ENCODE measurements at regions not wholly inside any gene's neighbourhood (a gene's known extent, or its start where the extent isn't known, plus 50 kb on each side); places are given as distances from the start of the nearest gene placed in this dataset.
"Not testable (repeated sequence)": the region's sequence is repeated elsewhere in the genome, so short reads cannot be mapped to it uniquely, and the experiment has no call there.

- H3K27ac ChIP-seq = no peak overlapping the region
- H3K4me3 ChIP-seq (ENCODE audit: low read depth, low read length) = no peak overlapping the region
- no peaks in the 10 kb centered on the region for H3K9me3 ChIP-seq (ENCODE audit: severe bottlenecking)
Measured at GRCh38 chr6:16885411-16886160, 124.3 kb upstream of the ATXN1 start.

GRCh38 chr6:16884526-16884925 lies 123.3 kb upstream of the ATXN1 start:
- no peak for TF ChIP-seq CTCF (IDR thresholded peaks at IDR 0.05; ENCODE audit: low read depth, low read length)
- no peak for DNase-seq
- H3K36me3 ChIP-seq = no peaks in the 10 kb centered on the region
- H3K9me3 ChIP-seq (ENCODE audit: severe bottlenecking) = no peaks in the 10 kb centered on the region
- H3K27me3 ChIP-seq (ENCODE audit: insufficient read depth, low read depth, severe bottlenecking) = no peaks in the 10 kb centered on the region
- no peak overlapping the region for H3K27ac ChIP-seq
- H3K4me3 ChIP-seq (ENCODE audit: low read depth, low read length) = no peak overlapping the region

More at GRCh38 chr6:16885411-16886160, 124.3 kb upstream of the ATXN1 start:
- no peak for TF ChIP-seq CTCF (IDR thresholded peaks at IDR 0.05; ENCODE audit: low read depth, low read length)
- H3K27me3 ChIP-seq (ENCODE audit: insufficient read depth, low read depth, severe bottlenecking) = no peaks in the 10 kb centered on the region
- H3K36me3 ChIP-seq = no peaks in the 10 kb centered on the region
- DNase-seq = no peak

GRCh38 chr6:16883414-16883813 lies 122.2 kb upstream of the ATXN1 start:
- no peaks in the 10 kb centered on the region for H3K27me3 ChIP-seq (ENCODE audit: insufficient read depth, low read depth, severe bottlenecking)
- no peak for DNase-seq
- H3K36me3 ChIP-seq = no peaks in the 10 kb centered on the region
- H3K9me3 ChIP-seq (ENCODE audit: severe bottlenecking) = peaks cover 6% of the 10 kb centered on the region
- no peak overlapping the region for H3K4me3 ChIP-seq (ENCODE audit: low read depth, low read length)
- no peak for TF ChIP-seq CTCF (IDR thresholded peaks at IDR 0.05; ENCODE audit: low read depth, low read length)
- H3K27ac ChIP-seq = no peak overlapping the region

GRCh38 chr6:16882230-16882629 lies 121.0 kb upstream of the ATXN1 start:
- Histone ChIP-seq H3K27me3 (ENCODE audit: insufficient read depth, low read depth, severe bottlenecking) (no peaks in the 10 kb centered on the region), H3K27ac (no peak overlapping the region), H3K9me3 (ENCODE audit: severe bottlenecking) (peaks cover 8% of the 10 kb centered on the region), H3K4me3 (ENCODE audit: low read depth, low read length) (no peak overlapping the region), H3K36me3 (no peaks in the 10 kb centered on the region)
- no peak for DNase-seq
- TF ChIP-seq CTCF (IDR thresholded peaks at IDR 0.05; ENCODE audit: low read depth, low read length) = no peak

GRCh38 chr6:16876852-16877251 lies 115.6 kb upstream of the ATXN1 start:
- not testable (repeated sequence) for H3K4me3 ChIP-seq (ENCODE audit: low read depth, low read length); DNase-seq; H3K27me3 ChIP-seq (ENCODE audit: insufficient read depth, low read depth, severe bottlenecking); H3K27ac ChIP-seq; H3K36me3 ChIP-seq; H3K9me3 ChIP-seq (ENCODE audit: severe bottlenecking)

- Histone ChIP-seq H3K36me3 (no peaks in the 10 kb centered on the region), H3K27me3 (ENCODE audit: insufficient read depth, low read depth, severe bottlenecking) (no peaks in the 10 kb centered on the region), H3K4me3 (ENCODE audit: low read depth, low read length) (no peak overlapping the region), H3K9me3 (ENCODE audit: severe bottlenecking) (peaks cover 8% of the 10 kb centered on the region), H3K27ac (no peak overlapping the region)
- no peak for DNase-seq
- TF ChIP-seq CTCF (IDR thresholded peaks at IDR 0.05; ENCODE audit: low read depth, low read length) = no peak
Measured at GRCh38 chr6:16876201-16876600, 114.9 kb upstream of the ATXN1 start.

Measured in WERI-Rb-1 (cell line).